A172 (cell line): ENCODE measurements at regions not wholly inside any gene's neighbourhood (a gene's known extent, or its start where the extent isn't known, plus 50 kb on each side); places are given as distances from the start of the nearest gene placed in this dataset.

Experiments used
- DNase-seq: peaks from one replicate; pipeline ENCODE4 v3.0.0-alpha.2; 2015; ENCODE audit warnings: low spot score

DNA sequence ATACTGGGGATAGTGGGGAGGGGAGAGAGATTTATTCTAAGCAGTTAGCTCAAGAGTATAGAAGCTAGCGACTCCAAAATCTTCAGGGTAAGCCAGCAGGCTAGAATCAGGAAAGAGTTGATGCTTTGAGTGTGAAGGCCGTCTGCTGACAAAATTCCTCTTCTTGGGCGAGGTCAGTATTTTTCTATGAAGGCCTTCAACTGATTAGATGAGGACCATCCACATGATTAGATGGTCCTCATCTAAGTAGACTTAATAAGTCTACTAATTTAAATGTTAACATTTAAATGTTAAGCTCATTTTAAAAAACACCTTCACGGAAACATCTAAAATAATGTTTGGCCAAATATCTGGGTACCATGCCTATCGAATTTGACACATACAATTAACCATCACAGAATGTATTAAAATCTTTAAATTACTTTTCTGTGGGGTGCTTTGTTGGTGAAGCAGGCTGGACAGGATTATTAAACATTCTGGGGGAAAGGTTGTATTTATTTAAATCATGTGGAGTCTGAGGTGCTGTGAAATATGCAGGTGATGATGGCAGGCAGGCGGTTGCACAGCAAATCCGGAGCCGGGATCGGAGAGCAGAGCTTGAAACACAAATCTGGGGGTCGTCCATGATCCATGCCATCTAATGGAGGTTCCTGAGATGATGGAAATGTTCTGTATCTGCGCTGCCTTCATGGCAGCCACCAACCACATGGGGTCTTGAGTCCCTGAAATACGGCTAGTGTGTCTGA is 49.8 kb upstream of the ADORA2B start:
- DNase-seq, result no peak
